GM12878 (cell line): ENCODE measurements at regions not wholly inside any gene's neighbourhood (a gene's known extent, or its start where the extent isn't known, plus 50 kb on each side); places are given as distances from the start of the nearest gene placed in this dataset.

Experiments used
- CEBPB ChIP-seq, 2 experiments: fragments of 150-350 bp in 1 of 2; IDR thresholded peaks; 2 replicates each; pipeline ENCODE4 v1.6.1; 2012 to 2014; ENCODE audit warnings: low read depth in 2 of 2, low read length in 2 of 2, borderline replicate concordance in 1 of 2, inconsistent platforms in 1 of 2
- CTCF ChIP-seq, 3 experiments: IDR thresholded peaks in 2 of 3; conservative IDR thresholded peaks in 1 of 3; 2 replicates each; pipeline ENCODE4 v1.5.1; 2011; ENCODE audit warnings: low read depth in 3 of 3, low read length in 3 of 3, mild to moderate bottlenecking in 3 of 3, control low read depth in 2 of 3, moderate library complexity in 2 of 3, inconsistent platforms in 1 of 3, mixed read lengths in 1 of 3; ENCODE audit not compliant: control insufficient read depth in 2 of 3, insufficient read depth in 1 of 3; ENCODE audit errors: extremely low read depth in 1 of 3
- TF ChIP-seq, protein P1 (sequence below): IDR thresholded peaks from 2 replicates; pipeline ENCODE4 v1.6.1; 2011; ENCODE audit warnings: low read depth, low read length, improper control_type of control experiment, borderline replicate concordance

DNA sequence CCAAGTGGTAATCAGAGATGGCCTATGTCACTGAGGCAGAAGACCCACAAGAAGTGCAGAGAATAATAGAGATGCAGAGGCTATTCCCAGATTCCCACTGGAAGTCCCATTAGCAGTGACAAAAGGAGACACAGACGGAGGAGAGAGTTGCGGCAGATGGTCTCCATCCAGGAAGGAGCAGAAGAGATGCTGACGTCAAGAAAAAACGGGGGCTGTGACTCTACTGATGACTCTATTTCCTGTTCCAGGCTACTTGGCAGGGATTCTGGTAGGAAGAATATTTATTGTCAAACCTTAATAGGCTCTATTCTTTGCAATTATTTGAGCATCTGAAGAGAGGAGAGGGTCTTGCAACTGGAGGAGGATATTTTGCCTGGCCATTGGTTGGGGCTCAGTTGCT is 246.0 kb upstream of the ECI2 start:
- TF ChIP-seq CEBPB (IDR thresholded peaks at IDR 0.05; ENCODE audit: borderline replicate concordance in 1 of 2, low read depth in 2 of 2, low read length in 2 of 2): no peak
- TF ChIP-seq, protein P1, sequence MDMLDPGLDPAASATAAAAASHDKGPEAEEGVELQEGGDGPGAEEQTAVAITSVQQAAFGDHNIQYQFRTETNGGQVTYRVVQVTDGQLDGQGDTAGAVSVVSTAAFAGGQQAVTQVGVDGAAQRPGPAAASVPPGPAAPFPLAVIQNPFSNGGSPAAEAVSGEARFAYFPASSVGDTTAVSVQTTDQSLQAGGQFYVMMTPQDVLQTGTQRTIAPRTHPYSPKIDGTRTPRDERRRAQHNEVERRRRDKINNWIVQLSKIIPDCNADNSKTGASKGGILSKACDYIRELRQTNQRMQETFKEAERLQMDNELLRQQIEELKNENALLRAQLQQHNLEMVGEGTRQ: no peak
- TF ChIP-seq CTCF (IDR thresholded peaks at IDR 0.05 in 2 of 3, conservative IDR thresholded peaks at IDR 0.05 in 1 of 3; ENCODE audit: control insufficient read depth in 2 of 3, extremely low read depth in 1 of 3, insufficient read depth in 1 of 3, low read depth in 3 of 3, low read length in 3 of 3): no peak
